ENCODE measurements at regions not wholly inside any gene's neighbourhood (a gene's known extent, or its start where the extent isn't known, plus 50 kb on each side); places are given as distances from the start of the nearest gene placed in this dataset.
A peak's percentile ranks its signal among the peaks of the same experiment; 100 is the strongest.

DNA sequence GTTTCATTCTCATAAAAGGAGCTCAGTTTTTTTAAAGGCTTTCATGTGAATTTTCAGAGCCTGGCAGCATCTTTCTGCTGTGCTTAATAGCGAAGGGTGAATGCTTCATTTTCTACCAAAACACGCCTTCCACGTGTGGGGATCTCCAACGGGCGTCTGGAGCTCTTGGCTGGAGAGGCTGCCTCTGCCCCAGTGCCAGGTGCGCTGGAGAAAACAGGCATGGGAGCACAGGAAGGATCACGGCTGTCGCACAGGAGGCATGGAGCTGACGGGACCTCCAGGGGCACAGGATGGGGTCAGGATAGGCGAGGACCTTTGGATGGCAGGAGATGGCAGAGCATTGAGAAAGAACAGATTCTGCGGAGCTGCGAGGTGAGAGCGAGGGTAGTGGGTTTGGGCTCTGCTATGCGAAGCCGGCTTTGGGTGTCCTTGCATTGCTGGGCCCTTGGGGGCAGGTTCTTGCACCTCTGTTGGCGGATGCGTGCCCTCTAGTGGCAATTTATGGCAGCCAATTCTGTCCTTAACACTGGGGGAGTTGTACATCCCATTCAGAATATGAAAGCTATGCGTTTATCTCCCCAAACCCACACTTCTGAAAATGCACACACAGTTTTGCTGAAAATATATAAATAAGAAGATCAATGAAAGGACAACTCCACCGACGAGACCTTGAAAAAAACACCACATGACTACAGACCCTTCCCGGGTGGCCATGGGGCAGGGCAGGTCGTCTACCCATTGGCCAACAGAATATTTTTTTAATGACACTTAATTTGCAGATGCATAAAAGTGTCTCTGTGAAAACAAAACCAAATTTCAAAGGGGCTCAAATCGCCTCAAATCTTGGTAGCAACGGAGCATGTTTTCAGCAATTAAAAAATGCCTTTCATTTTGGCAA lies 90.4 kb upstream of the SLC35G4 start (continued):
- peak; percentile 33; the same call in 1 of the 2 replicates for TF ChIP-seq ZNF501 (CRISPR knock-in tag; IDR thresholded peaks at IDR 0.05)
- peak; percentile 67 for TF ChIP-seq XRCC5 (optimal IDR thresholded peaks at IDR 0.05; ENCODE audit: low read length)
- TF ChIP-seq KDM2A (CRISPR knock-in tag; IDR thresholded peaks at IDR 0.05; ENCODE audit: borderline replicate concordance, low read depth) = peak; percentile 29; the same call in 1 of the 2 replicates
- no peak for TF ChIP-seq SP5 (CRISPR knock-in tag; IDR thresholded peaks at IDR 0.05; ENCODE audit: borderline replicate concordance, low read depth)
- TF ChIP-seq ZNF567 (CRISPR knock-in tag; IDR thresholded peaks at IDR 0.05; ENCODE audit: borderline replicate concordance) = 0 out of 2 replicates have a peak, but pooled peaks have one; percentile 39
- TF ChIP-seq, protein P1, sequence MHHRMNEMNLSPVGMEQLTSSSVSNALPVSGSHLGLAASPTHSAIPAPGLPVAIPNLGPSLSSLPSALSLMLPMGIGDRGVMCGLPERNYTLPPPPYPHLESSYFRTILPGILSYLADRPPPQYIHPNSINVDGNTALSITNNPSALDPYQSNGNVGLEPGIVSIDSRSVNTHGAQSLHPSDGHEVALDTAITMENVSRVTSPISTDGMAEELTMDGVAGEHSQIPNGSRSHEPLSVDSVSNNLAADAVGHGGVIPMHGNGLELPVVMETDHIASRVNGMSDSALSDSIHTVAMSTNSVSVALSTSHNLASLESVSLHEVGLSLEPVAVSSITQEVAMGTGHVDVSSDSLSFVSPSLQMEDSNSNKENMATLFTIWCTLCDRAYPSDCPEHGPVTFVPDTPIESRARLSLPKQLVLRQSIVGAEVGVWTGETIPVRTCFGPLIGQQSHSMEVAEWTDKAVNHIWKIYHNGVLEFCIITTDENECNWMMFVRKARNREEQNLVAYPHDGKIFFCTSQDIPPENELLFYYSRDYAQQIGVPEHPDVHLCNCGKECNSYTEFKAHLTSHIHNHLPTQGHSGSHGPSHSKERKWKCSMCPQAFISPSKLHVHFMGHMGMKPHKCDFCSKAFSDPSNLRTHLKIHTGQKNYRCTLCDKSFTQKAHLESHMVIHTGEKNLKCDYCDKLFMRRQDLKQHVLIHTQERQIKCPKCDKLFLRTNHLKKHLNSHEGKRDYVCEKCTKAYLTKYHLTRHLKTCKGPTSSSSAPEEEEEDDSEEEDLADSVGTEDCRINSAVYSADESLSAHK (CRISPR knock-in tag; IDR thresholded peaks at IDR 0.05; ENCODE audit: borderline replicate concordance) = no peak
- TF ChIP-seq, protein P2, sequence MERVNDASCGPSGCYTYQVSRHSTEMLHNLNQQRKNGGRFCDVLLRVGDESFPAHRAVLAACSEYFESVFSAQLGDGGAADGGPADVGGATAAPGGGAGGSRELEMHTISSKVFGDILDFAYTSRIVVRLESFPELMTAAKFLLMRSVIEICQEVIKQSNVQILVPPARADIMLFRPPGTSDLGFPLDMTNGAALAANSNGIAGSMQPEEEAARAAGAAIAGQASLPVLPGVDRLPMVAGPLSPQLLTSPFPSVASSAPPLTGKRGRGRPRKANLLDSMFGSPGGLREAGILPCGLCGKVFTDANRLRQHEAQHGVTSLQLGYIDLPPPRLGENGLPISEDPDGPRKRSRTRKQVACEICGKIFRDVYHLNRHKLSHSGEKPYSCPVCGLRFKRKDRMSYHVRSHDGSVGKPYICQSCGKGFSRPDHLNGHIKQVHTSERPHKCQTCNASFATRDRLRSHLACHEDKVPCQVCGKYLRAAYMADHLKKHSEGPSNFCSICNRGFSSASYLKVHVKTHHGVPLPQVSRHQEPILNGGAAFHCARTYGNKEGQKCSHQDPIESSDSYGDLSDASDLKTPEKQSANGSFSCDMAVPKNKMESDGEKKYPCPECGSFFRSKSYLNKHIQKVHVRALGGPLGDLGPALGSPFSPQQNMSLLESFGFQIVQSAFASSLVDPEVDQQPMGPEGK (CRISPR knock-in tag; IDR thresholded peaks at IDR 0.05) = peak; percentile 52
